ENCODE measurements at regions not wholly inside any gene's neighbourhood (a gene's known extent, or its start where the extent isn't known, plus 50 kb on each side); places are given as distances from the start of the nearest gene placed in this dataset.

DNA sequence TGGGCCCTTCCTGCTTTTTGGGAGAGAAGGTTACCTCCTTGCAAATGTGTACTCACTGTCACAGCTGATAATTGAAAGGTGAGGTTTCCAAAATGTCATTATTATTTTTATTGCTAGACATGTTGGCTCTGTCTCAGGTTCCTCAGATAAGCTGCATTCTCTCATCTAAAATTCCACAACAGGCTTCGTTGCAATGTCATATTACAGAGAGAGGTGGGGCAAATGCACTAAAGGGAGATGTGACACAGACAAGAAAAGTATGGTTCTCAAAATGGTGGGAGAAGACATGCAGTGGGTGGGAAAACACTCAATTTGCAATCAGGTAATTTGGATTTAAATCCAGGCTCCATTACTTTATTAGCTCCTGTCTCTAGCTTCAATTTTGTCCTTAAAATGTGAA, 256.4 kb upstream of the POU3F2 start:
- TF ChIP-seq, protein P1, sequence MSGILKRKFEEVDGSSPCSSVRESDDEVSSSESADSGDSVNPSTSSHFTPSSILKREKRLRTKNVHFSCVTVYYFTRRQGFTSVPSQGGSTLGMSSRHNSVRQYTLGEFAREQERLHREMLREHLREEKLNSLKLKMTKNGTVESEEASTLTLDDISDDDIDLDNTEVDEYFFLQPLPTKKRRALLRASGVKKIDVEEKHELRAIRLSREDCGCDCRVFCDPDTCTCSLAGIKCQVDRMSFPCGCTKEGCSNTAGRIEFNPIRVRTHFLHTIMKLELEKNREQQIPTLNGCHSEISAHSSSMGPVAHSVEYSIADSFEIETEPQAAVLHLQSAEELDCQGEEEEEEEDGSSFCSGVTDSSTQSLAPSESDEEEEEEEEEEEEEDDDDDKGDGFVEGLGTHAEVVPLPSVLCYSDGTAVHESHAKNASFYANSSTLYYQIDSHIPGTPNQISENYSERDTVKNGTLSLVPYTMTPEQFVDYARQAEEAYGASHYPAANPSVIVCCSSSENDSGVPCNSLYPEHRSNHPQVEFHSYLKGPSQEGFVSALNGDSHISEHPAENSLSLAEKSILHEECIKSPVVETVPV (CRISPR knock-in tag; IDR thresholded peaks at IDR 0.05): no peak
- no peak for TF ChIP-seq TOX (CRISPR knock-in tag; IDR thresholded peaks at IDR 0.05; ENCODE audit: borderline replicate concordance)
- no peak for TF ChIP-seq ZNF565 (CRISPR knock-in tag; conservative IDR thresholded peaks at IDR 0.05; ENCODE audit: low read depth)
- TF ChIP-seq SNAI2 (CRISPR knock-in tag; IDR thresholded peaks at IDR 0.05): no peak
- TF ChIP-seq, protein P2, sequence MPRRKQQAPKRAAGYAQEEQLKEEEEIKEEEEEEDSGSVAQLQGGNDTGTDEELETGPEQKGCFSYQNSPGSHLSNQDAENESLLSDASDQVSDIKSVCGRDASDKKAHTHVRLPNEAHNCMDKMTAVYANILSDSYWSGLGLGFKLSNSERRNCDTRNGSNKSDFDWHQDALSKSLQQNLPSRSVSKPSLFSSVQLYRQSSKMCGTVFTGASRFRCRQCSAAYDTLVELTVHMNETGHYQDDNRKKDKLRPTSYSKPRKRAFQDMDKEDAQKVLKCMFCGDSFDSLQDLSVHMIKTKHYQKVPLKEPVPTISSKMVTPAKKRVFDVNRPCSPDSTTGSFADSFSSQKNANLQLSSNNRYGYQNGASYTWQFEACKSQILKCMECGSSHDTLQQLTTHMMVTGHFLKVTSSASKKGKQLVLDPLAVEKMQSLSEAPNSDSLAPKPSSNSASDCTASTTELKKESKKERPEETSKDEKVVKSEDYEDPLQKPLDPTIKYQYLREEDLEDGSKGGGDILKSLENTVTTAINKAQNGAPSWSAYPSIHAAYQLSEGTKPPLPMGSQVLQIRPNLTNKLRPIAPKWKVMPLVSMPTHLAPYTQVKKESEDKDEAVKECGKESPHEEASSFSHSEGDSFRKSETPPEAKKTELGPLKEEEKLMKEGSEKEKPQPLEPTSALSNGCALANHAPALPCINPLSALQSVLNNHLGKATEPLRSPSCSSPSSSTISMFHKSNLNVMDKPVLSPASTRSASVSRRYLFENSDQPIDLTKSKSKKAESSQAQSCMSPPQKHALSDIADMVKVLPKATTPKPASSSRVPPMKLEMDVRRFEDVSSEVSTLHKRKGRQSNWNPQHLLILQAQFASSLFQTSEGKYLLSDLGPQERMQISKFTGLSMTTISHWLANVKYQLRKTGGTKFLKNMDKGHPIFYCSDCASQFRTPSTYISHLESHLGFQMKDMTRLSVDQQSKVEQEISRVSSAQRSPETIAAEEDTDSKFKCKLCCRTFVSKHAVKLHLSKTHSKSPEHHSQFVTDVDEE (CRISPR knock-in tag; IDR thresholded peaks at IDR 0.05): no peak
- no peak for TF ChIP-seq CSDC2 (CRISPR knock-in tag; IDR thresholded peaks at IDR 0.05)
- TF ChIP-seq ZNF70 (CRISPR knock-in tag; IDR thresholded peaks at IDR 0.05): no peak
- TF ChIP-seq ISL1 (CRISPR knock-in tag; IDR thresholded peaks at IDR 0.05): no peak

All from SK-N-SH treated with all-trans-retinoic acid at 6 μM for 48 hours (cell line).